HG03175 (cell line): ENCODE measurements at regions not wholly inside any gene's neighbourhood (a gene's known extent, or its start where the extent isn't known, plus 50 kb on each side); places are given as distances from the start of the nearest gene placed in this dataset.
"Not testable (repeated sequence)": the region's sequence is repeated elsewhere in the genome, so short reads cannot be mapped to it uniquely, and the experiment has no call there.

Source experiments
- ATAC-seq: cut with Tn5 transposase; IDR thresholded peaks from one replicate; pipeline ENCODE4 v1.9.1; 2021; ENCODE audit warnings: mild to moderate bottlenecking, moderate library complexity; ENCODE audit not compliant: unreplicated experiment

DNA sequence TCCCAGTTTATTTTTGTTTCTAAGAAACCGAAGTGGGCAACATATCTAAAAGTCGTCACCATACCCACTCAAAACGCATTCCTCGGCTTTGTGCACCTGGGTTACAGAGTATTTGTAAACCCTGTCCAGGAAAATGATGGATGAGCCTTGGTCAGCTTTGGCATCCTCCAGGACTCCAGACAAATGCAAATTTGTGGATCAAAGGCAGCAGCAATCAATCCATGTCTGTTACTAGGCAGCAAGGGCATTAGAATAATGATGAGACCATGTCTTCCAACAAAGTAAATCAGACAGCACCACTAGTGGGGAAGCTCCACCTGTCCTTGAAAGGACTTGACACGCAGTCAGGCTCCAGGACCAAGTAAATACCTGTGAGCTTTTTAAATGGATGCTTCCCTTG is 672.6 kb upstream of the GYPC start:
- ATAC-seq = no peak

DNA sequence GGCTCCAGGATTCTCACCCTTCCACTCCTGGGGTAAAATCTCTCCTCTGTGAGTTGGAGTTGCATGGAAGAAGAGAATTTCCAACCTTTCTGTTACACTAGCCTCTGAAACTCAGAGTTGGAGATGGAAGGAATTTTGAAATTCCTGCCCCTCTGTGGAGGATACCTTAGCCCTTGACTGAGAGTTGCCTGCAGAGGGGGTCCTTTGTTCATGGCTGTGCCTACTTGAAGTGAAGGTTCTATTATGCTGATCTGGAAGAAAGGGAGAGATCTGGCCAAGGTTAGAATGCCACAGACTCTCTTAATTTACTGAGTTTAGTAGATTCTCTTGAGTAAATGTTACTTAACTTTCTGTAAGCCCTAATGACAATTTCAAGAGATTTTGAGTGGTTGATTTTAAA is 626.6 kb upstream of the GYPC start:
- no peak for ATAC-seq

DNA sequence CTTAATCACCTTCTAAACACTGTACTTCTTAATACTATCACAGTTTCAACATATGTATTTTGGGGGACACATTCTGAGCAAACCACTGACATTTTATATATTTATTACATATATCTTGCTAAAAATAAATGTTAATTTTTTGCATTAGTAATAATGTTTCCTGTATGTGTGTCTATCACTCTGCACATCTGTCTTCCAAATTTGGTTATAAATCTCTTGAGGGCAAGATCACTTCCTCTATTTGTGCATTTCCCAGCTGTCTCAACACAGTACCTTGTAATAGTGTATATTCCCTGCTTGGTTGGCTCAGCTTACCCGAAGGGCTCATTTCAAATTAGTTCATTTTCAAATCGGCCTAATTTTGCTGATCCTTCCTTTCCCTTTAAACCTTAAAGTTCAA is 617.1 kb upstream of the GYPC start:
- ATAC-seq = no peak

DNA sequence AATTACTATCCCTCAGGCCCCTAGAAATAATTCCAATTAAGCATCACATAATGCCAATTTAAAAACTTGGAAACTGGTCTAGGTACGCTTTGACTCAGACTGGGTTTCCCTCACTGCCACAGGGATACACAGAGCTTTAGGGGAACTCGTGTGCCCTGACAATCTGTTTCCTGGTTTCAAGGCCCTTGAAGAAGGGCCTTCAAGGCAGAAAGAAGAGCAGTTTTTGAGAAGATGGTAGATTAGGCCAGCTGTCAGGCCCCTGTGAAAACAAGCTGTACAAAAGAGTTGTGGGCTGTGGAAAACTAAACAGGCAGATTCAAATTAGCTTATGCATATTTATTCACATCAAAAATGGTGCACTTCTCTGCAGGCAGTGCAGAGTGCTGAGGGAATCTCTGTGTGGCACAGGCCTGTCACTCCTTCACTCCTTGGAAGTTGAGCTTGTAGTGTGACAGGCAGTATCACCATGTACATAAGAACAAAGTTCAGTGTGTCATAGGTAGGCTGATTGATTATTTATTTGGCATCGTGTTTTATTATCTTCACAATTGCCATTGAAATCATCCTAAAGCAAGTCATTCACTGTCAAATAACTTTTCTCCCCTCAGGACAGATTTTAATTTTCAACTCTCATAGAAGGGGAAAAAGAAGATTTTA is 614.4 kb upstream of the GYPC start:
- no peak for ATAC-seq

- ATAC-seq = no peak
Measured at GRCh38 chr2:126042089-126042488, 613.9 kb upstream of the GYPC start.

DNA sequence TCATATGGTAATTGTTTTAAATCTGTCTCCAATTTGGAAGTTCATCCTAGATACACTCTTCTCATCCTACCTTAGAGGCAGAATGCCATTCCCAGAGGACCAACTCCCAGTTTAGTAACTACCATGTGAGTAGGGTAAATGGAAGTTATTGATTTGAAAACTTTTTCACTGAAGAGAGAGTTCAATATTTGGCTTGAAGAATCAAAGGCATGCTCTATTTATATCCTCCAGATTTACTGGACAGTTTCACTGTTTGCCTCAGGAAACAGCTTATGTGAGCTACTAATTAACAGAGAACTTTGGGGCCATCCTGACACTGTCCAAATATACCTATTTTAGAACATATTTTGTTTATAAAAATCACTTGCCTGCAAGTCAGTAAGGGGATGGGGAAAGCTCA is 607.2 kb upstream of the GYPC start:
- no peak for ATAC-seq

- ATAC-seq = no peak
Measured at GRCh38 chr2:126049461-126049860, 606.5 kb upstream of the GYPC start.

DNA sequence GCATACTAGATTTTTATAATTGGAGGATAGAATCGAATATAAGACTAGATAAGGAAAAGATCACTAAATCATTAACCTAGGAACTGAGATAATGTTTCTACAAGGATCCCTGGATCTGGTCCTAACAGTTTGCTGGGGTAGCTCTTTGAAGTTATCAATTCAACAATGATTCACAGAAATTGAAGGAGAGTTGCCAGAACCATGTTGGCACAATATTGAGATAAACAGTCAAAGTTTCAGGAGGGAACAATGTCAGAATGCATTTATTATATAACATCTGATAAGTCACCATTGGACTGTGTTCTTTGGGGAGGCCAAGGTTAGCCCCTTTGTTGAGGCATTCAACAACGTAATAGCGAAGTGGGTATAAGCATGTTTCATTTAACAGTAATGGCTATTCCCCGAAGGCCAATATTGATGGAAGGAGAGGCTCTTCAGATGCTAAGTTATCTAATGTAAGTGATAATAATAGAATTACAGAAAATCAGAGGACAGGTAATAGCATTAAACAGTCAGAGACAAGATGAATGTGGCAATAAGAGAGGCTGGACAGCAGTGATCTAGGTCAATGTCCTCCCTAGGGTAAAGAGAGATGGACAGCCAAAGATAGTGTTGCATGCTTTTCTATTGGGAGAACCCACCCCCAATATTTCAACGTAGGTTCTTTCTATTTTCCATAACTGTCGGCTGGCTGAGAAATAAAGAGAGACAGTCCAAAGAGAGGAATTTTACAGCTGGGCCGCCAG is 604.8 kb upstream of the GYPC start:
- no peak for ATAC-seq

GRCh38 chr2:126051737-126052240 is 604.2 kb upstream of the GYPC start:
- ATAC-seq = not testable (repeated sequence)

DNA sequence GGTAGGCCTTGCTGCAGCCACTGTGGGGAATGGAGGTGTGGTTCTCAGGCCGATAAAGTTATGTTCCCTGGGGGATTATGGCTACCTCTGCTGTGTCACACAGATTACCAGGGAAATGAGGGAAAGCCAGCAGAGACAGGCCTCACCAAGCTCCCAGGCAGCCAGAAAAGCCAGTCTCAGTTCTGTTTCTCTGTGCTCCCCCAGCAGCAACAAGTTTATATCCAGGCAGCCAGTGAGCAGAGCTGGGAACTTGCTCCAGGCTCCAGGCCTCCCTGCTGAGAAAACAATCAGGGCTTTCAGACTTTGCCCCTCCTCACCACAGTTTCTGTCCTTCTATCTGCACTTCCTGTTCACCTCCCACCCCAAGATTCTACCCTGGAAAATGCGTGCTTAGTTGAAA is 596.6 kb upstream of the GYPC start:
- ATAC-seq = no peak

- ATAC-seq = no peak
Measured at GRCh38 chr2:126085011-126085795, 570.8 kb upstream of the GYPC start.

GRCh38 chr2:126100962-126101361 is 555.0 kb upstream of the GYPC start:
- no peak for ATAC-seq

DNA sequence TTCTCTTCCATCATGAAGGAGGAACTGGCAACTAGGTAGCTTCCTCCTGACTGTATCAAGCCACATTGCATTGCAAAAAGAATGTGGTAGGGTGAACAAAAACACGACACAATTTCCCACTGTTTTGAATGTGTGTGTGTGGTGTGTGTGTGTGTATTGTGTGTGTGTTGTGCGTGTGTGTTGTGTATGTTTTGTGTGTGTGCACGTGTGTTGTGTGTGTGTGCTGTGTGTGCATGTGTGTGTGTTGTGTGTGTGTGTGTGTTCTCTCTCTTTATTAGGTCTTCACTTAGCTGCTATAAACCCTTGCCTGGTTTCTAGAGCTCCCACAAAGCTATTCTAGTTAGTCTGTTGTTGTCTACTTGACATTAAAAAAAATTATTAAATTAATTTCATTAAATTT is 550.0 kb upstream of the GYPC start:
- no peak for ATAC-seq

- no peak for ATAC-seq
Measured at GRCh38 chr2:126107883-126108282, 548.1 kb upstream of the GYPC start.

GRCh38 chr2:126115975-126116374 is 540.0 kb upstream of the GYPC start:
- ATAC-seq = no peak

- ATAC-seq = no peak
Measured at GRCh38 chr2:126117886-126118285, 538.1 kb upstream of the GYPC start.

DNA sequence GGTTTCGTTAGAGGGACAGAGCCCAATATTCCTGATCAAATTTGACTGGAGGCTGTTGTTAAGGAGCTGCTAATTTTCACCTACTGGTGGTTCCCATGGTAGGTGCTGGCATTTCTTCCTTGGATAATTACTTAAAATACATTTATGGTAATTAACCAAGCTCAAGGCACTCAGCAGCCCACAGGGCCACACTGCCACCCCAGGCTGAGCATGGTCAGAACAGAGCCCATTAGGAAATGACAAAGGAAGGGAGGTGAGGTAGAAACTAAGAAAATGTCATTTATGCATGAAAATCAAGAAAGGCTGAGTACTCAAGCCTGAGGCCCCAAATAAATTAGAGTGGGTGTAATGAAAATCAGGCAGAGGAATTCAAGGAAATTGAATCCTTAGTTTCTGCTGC is 510.2 kb upstream of the GYPC start:
- ATAC-seq = no peak

DNA sequence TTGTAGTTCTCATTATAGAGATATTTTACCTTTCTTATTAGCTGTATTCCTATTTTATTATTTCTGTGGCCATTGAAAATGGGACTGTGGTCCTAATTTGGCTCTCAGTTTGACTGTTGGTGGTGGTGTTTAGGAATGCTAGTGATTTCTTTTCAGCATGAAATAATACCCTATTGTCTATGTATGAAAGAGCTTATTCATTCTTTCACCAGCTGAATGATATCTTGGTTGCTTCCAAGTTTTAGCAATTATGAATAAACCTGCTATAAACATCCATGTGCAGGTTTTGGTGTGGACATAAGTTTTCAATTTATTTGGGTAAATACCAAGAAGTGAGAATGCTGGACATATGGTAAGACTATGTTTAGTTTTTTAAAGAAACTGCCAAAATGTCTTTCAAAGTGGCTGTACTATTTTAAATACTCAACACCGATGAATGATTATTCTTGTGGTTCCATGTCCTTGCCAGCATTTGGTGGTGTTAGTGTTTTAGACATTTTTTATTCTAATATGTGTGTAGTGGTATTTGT is 501.6 kb upstream of the GYPC start:
- ATAC-seq = no peak

DNA sequence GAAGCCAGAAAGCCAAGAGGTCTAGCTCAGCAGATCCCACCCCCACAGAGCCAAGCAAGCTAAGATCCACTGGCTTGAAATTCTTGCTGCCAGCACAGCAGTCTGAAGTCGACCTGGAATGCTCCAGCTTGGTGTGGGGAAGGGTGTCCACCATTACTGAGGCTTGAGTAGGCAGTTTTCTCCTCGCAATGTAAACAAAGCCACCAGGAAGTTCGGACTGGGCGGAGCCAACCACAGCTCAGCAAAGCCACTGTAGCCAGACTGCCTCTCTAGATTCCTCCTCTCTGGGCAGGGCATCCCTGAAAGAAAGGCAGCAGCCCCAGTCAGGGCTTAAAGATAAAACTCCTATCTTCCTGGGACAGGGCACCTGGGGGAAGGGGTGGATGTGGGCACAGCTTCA is 495.0 kb upstream of the GYPC start:
- not testable (repeated sequence) for ATAC-seq

DNA sequence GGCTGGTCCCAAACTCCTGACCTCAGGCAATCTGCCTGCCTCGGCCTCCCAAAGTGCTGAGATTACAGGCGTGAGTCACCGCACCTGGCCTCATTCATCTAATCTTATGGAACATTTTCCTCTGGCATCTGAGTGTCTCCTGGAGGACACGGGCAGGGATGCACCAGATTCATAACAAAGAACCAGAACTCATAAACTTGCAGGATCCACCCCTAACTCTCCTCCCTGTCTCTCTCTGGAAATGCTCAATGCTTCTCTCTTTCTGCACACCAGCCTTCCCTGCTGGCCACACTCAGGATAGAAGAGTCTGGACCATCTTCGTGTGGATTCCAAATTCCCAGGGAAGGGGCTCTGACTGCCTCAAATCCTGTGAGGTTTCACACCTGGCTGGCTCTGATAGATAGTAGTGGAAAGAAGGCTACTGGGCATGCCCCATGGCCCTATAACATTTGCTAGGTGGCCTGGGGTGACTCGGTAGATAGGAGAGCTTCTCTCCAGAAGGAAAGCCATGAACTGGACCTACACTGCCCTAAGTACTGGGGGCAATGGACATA is 483.2 kb upstream of the GYPC start:
- no peak for ATAC-seq

DNA sequence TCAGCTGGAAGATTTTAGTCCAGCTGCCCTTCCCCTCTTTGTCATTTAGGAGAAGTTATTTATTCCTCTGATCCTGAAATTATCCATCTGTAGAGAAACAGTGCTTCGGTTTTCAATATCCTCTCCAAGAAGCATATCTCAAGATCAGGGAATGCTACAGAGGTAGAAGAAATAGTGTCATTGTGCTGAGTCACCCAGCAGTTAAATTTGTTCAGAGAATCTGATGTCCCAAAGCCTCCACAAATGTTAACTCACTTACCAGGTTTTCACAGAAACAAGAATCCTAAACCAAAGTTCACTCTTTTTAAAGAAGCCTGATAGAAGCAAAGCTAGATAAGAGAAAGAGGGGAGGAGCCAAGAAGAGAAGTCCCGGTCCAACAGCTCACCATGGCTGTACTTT is 480.7 kb upstream of the GYPC start:
- no peak for ATAC-seq
